ENCODE measurements at regions not wholly inside any gene's neighbourhood (a gene's known extent, or its start where the extent isn't known, plus 50 kb on each side); places are given as distances from the start of the nearest gene placed in this dataset.
"Not testable (repeated sequence)": the region's sequence is repeated elsewhere in the genome, so short reads cannot be mapped to it uniquely, and the experiment has no call there.

GRCh38 chr3:31106912-31107311 is 212.5 kb upstream of the GADL1 start:
- Histone ChIP-seq H3K27ac (no peak overlapping the region), H3K4me3 (no peak overlapping the region), H3K36me3 (ENCODE audit: low read depth) (no peaks in the 10 kb centered on the region), H3K4me1 (replicated peaks; ENCODE audit: insufficient read depth) (no peaks in the 10 kb centered on the region), H3K27me3 (ENCODE audit: insufficient read depth, low read depth) (no peaks in the 10 kb centered on the region), H3K79me2 (ENCODE audit: low read depth) (no peaks in the 10 kb centered on the region), H2AFZ (no peak overlapping the region), H3F3A (ENCODE audit: insufficient read depth, low read depth) (no peaks in the 10 kb centered on the region), H3K4me2 (no peak overlapping the region), H3K9me2 (ENCODE audit: insufficient read depth) (no peaks in the 10 kb centered on the region), H4K20me1 (ENCODE audit: insufficient read depth) (no peaks in the 10 kb centered on the region), H3K9me3 (ENCODE audit: insufficient read depth, low read depth) (no peaks in the 10 kb centered on the region)
- DNase-seq: no peak
- POLR2A ChIA-PET (ENCODE audit: unreplicated experiment): no interaction called here
- no peak for TF ChIP-seq EZH2 (IDR thresholded peaks at IDR 0.05; ENCODE audit: low read depth)
- TF ChIP-seq CTCF (conservative IDR thresholded peaks at IDR 0.05): no peak
- CTCF ChIA-PET: no interaction called here
- intact Hi-C loops (cut with micrococcal nuclease; ENCODE audit: unreplicated experiment): no loop called here
- BruUV-seq (replicated peaks): no TSS peak

DNA sequence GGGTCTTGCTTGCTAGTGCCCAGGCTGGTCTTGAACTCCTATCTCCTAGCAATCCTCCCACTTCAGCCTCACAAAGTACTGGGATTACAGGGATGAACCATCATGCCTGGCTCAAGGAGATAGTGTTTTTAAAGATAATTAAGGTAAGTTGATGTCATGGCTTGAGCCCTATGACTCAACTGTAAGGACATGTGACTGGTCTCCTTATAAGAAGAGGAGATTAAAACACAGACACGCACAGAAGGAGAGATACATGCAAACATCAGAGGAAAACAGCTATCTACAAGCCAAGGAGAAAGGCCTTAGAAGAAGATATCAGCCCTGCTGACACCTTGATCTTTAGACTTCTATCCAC is 220.4 kb upstream of the GADL1 start:
- no peak overlapping the region for H2AFZ ChIP-seq
- H4K20me1 ChIP-seq (ENCODE audit: insufficient read depth): no peaks in the 10 kb centered on the region
- H3K4me2 ChIP-seq: no peak overlapping the region
- DNase-seq: no peak
- H3K27ac ChIP-seq: no peak overlapping the region
- H3K9me3 ChIP-seq (ENCODE audit: insufficient read depth, low read depth): no peaks in the 10 kb centered on the region
- BruUV-seq (replicated peaks): no TSS peak
- TF ChIP-seq EZH2 (IDR thresholded peaks at IDR 0.05; ENCODE audit: low read depth) (no peak), CTCF (conservative IDR thresholded peaks at IDR 0.05) (no peak)
- intact Hi-C loops (cut with micrococcal nuclease; ENCODE audit: unreplicated experiment): no loop called here
- no peaks in the 10 kb centered on the region for H3K36me3 ChIP-seq (ENCODE audit: low read depth)
- no peak overlapping the region for H3K4me3 ChIP-seq
- no peaks in the 10 kb centered on the region for H3K79me2 ChIP-seq (ENCODE audit: low read depth)
- no peaks in the 10 kb centered on the region for H3K4me1 ChIP-seq (replicated peaks; ENCODE audit: insufficient read depth)
- H3F3A ChIP-seq (ENCODE audit: insufficient read depth, low read depth): no peaks in the 10 kb centered on the region
- no peaks in the 10 kb centered on the region for H3K9me2 ChIP-seq (ENCODE audit: insufficient read depth)
- CTCF ChIA-PET: no interaction called here
- no peaks in the 10 kb centered on the region for H3K27me3 ChIP-seq (ENCODE audit: insufficient read depth, low read depth)
- POLR2A ChIA-PET (ENCODE audit: unreplicated experiment): no interaction called here

DNA sequence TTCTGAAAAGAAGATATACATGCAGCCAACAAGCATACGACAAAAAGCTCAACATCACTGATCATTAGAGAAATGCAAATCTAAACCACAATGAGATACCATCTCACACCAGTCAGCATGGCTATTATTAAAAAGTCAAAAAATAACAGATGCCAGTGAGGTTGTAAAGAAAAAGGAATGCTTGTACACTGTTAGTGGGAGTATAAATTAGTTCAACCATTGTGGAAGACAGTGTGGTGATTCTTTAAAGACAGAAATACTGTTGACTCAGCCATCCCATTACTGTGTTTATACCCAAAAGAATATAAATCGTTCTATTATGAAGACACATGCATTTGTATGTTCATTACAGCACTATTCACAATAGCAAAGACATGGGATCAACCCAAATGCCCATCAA is 221.1 kb upstream of the GADL1 start:
- H3K9me2 ChIP-seq (ENCODE audit: insufficient read depth); H3K4me3 ChIP-seq; H3F3A ChIP-seq (ENCODE audit: insufficient read depth, low read depth); H3K79me2 ChIP-seq (ENCODE audit: low read depth); H3K4me1 ChIP-seq (replicated peaks; ENCODE audit: insufficient read depth); H3K4me2 ChIP-seq; H2AFZ ChIP-seq; BruUV-seq (replicated peaks); intact Hi-C loops (cut with micrococcal nuclease; ENCODE audit: unreplicated experiment); CTCF ChIA-PET; H3K36me3 ChIP-seq (ENCODE audit: low read depth); POLR2A ChIA-PET (ENCODE audit: unreplicated experiment); H3K9me3 ChIP-seq (ENCODE audit: insufficient read depth, low read depth); H3K27me3 ChIP-seq (ENCODE audit: insufficient read depth, low read depth); H3K27ac ChIP-seq; H4K20me1 ChIP-seq (ENCODE audit: insufficient read depth); DNase-seq: not testable (repeated sequence)

GRCh38 chr3:31116651-31117050 is 222.2 kb upstream of the GADL1 start:
- H3K27me3 ChIP-seq (ENCODE audit: insufficient read depth, low read depth): no peaks in the 10 kb centered on the region
- no peaks in the 10 kb centered on the region for H3K9me2 ChIP-seq (ENCODE audit: insufficient read depth)
- H4K20me1 ChIP-seq (ENCODE audit: insufficient read depth): no peaks in the 10 kb centered on the region
- no peaks in the 10 kb centered on the region for H3K4me1 ChIP-seq (replicated peaks; ENCODE audit: insufficient read depth)
- TF ChIP-seq CTCF (conservative IDR thresholded peaks at IDR 0.05) (no peak), EZH2 (IDR thresholded peaks at IDR 0.05; ENCODE audit: low read depth) (no peak)
- H3K4me3 ChIP-seq: no peak overlapping the region
- H3K36me3 ChIP-seq (ENCODE audit: low read depth): no peaks in the 10 kb centered on the region
- CTCF ChIA-PET: no interaction called here
- no peak overlapping the region for H3K27ac ChIP-seq
- POLR2A ChIA-PET (ENCODE audit: unreplicated experiment): no interaction called here
- intact Hi-C loops (cut with micrococcal nuclease; ENCODE audit: unreplicated experiment): no loop called here
- no peak for DNase-seq
- H3K4me2 ChIP-seq: no peak overlapping the region
- H3F3A ChIP-seq (ENCODE audit: insufficient read depth, low read depth): no peaks in the 10 kb centered on the region
- no peak overlapping the region for H2AFZ ChIP-seq
- H3K9me3 ChIP-seq (ENCODE audit: insufficient read depth, low read depth): no peaks in the 10 kb centered on the region
- H3K79me2 ChIP-seq (ENCODE audit: low read depth): no peaks in the 10 kb centered on the region
- no TSS peak for BruUV-seq (replicated peaks)
